Gastrocnemius medialis (tissue), 4 donors: ENCODE measurements at regions not wholly inside any gene's neighbourhood (a gene's known extent, or its start where the extent isn't known, plus 50 kb on each side); places are given as distances from the start of the nearest gene placed in this dataset.

ENCODE experiments used
- ATAC-seq, 2 donors: fragments of 150-250 bp; one replicate each; pipeline ENCODE4 v1.9.1; 2016
- DNase-seq, 2 donors: peaks; one replicate each; pipeline ENCODE4 v3.0.0-alpha.2; 2019
- H3K27ac ChIP-seq, 4 donors: fragments of 200-600 bp; sonication (generic); 1 replicate in 1 of 4; 2 replicates in 3 of 4; pipeline ENCODE4 v1.5.1; 2016 to 2018; ENCODE audit warnings: mild to moderate bottlenecking in 2 of 4, moderate library complexity in 1 of 4
- H3K27me3 ChIP-seq, 3 donors: fragments of 200-600 bp; sonication (generic) in 2 of 3; 1 replicate in 1 of 3; 2 replicates in 2 of 3; pipeline versions ENCODE4 v1.5.1 to v1.6.0; 2016 to 2019; ENCODE audit warnings: mild to moderate bottlenecking in 1 of 3, moderate library complexity in 1 of 3
- H3K36me3 ChIP-seq, 2 donors: fragments of 200-600 bp; sonication (generic) in 1 of 2; one replicate each; pipeline ENCODE4 v1.5.1; 2017 to 2018
- H3K4me1 ChIP-seq, 2 donors: fragments of 200-600 bp; sonication (generic) in 1 of 2; one replicate each; pipeline ENCODE4 v1.5.1; 2016 to 2017; ENCODE audit warnings: mild to moderate bottlenecking in 2 of 2
- H3K4me3 ChIP-seq, 4 donors: fragments of 200-600 bp; sonication (generic) in 3 of 4; 1 replicate in 1 of 4; 2 replicates in 3 of 4; pipeline ENCODE4 v1.5.1; 2016 to 2019; ENCODE audit warnings: mild to moderate bottlenecking in 2 of 4
- H3K9me3 ChIP-seq, 3 donors: fragments of 200-600 bp; sonication (generic) in 2 of 3; 1 replicate in 1 of 3; 2 replicates in 2 of 3; pipeline ENCODE4 v1.5.1; 2016 to 2019
- CTCF ChIP-seq, 5 experiments: fragments of 450-650 bp in 3 of 5; fragments of 200-600 bp in 2 of 5; sonication (generic) in 2 of 5; IDR thresholded peaks in 4 of 5; conservative IDR thresholded peaks in 1 of 5; 1 replicate in 4 of 5; 2 replicates in 1 of 5; pipeline ENCODE4 v1.5.1; 2016 to 2019; ENCODE audit warnings: antibody characterized with exemption in 5 of 5, mild to moderate bottlenecking in 3 of 5, moderate library complexity in 3 of 5
- POLR2A ChIP-seq, 2 donors: fragments of 450-650 bp; IDR thresholded peaks; one replicate each; pipeline ENCODE4 v1.6.1; 2017; ENCODE audit warnings: antibody characterized with exemption in 2 of 2, mild to moderate bottlenecking in 2 of 2, moderate library complexity in 2 of 2
- in situ Hi-C, 4 donors: fragments of 200-750 bp; cut with MboI; loops; one replicate each; pipeline versions ENCODE4 v1.15.0 to v1.8.0; 2017; ENCODE audit warnings: low sequenced_read_pairs in 4 of 4
- intact Hi-C: fragments of 100-400 bp; cut with DNase I; formaldehyde crosslinking; loops from one replicate; pipeline ENCODE4 v1.15.1; 2023; ENCODE audit warnings: low total_unique reads

- no peak overlapping the region for H3K27ac ChIP-seq
- in situ Hi-C loops = no loop called here
- DNase-seq = no peak
- ATAC-seq = no peak
- no peak overlapping the region for H3K4me3 ChIP-seq
- intact Hi-C loops = no loop called here
- no peaks in the 10 kb centered on the region for H3K36me3 ChIP-seq
- H3K4me1 ChIP-seq = no peaks in the 10 kb centered on the region
- no peaks in the 10 kb centered on the region for H3K9me3 ChIP-seq
- H3K27me3 ChIP-seq = no peaks in the 10 kb centered on the region
- TF ChIP-seq CTCF (IDR thresholded peaks at IDR 0.05 in 4 of 5, conservative IDR thresholded peaks at IDR 0.05 in 1 of 5) = no peak
- no peak for TF ChIP-seq POLR2A (IDR thresholded peaks at IDR 0.05)
These were observed 382.1 kb upstream of the NR2F2 start for GRCh38 chr15:95948411-95948810.

- intact Hi-C loops = no loop called here
- Histone ChIP-seq H3K4me1 (no peaks in the 10 kb centered on the region), H3K36me3 (no peaks in the 10 kb centered on the region), H3K27ac (no peak overlapping the region), H3K27me3 (no peaks in the 10 kb centered on the region), H3K4me3 (no peak overlapping the region), H3K9me3 (peaks cover 0 to 5% (median 0%) of the 10 kb centered on the region in 3 donors)
- in situ Hi-C loops = no loop called here
- ATAC-seq (no peak), DNase-seq (no peak)
- TF ChIP-seq POLR2A (IDR thresholded peaks at IDR 0.05) = no peak
- TF ChIP-seq CTCF (IDR thresholded peaks at IDR 0.05 in 4 of 5, conservative IDR thresholded peaks at IDR 0.05 in 1 of 5) = no peak
These were observed 377.5 kb upstream of the NR2F2 start for GRCh38 chr15:95953032-95953431.

GRCh38 chr15:95957861-95958260, 372.6 kb upstream of the NR2F2 start:
- Histone ChIP-seq H3K36me3 (no peaks in the 10 kb centered on the region), H3K4me3 (no peak overlapping the region), H3K4me1 (no peaks in the 10 kb centered on the region), H3K27ac (no peak overlapping the region), H3K9me3 (peaks cover 0 to 5% (median 0%) of the 10 kb centered on the region in 3 donors), H3K27me3 (no peaks in the 10 kb centered on the region)
- DNase-seq = no peak
- no peak for ATAC-seq
- intact Hi-C loops = no loop called here
- TF ChIP-seq POLR2A (IDR thresholded peaks at IDR 0.05) (no peak), CTCF (IDR thresholded peaks at IDR 0.05 in 4 of 5, conservative IDR thresholded peaks at IDR 0.05 in 1 of 5) (no peak)
- in situ Hi-C loops = no loop called here

- intact Hi-C loops (no loop called here), in situ Hi-C loops (no loop called here)
- H3K4me3 ChIP-seq = no peak overlapping the region
- TF ChIP-seq POLR2A (IDR thresholded peaks at IDR 0.05) = no peak
- TF ChIP-seq CTCF (IDR thresholded peaks at IDR 0.05 in 4 of 5, conservative IDR thresholded peaks at IDR 0.05 in 1 of 5) = no peak
- H3K4me1 ChIP-seq = no peaks in the 10 kb centered on the region
- DNase-seq = no peak
- no peaks in the 10 kb centered on the region for H3K27me3 ChIP-seq
- H3K9me3 ChIP-seq = peaks cover 0 to 5% (median 0%) of the 10 kb centered on the region in 3 donors
- no peak for ATAC-seq
- H3K27ac ChIP-seq = no peak overlapping the region
- H3K36me3 ChIP-seq = no peaks in the 10 kb centered on the region
These were observed 372.1 kb upstream of the NR2F2 start for GRCh38 chr15:95958382-95958781.

- H3K27ac ChIP-seq = no peak overlapping the region
- no peaks in the 10 kb centered on the region for H3K27me3 ChIP-seq
- TF ChIP-seq CTCF (IDR thresholded peaks at IDR 0.05 in 4 of 5, conservative IDR thresholded peaks at IDR 0.05 in 1 of 5) (no peak), POLR2A (IDR thresholded peaks at IDR 0.05) (no peak)
- no peaks in the 10 kb centered on the region for H3K4me1 ChIP-seq
- intact Hi-C loops = no loop called here
- in situ Hi-C loops = no loop called here
- no peaks in the 10 kb centered on the region for H3K36me3 ChIP-seq
- H3K9me3 ChIP-seq = no peaks in the 10 kb centered on the region
- no peak for DNase-seq
- no peak for ATAC-seq
- H3K4me3 ChIP-seq = no peak overlapping the region
These were observed 361.6 kb upstream of the NR2F2 start for GRCh38 chr15:95968856-95969255.
